Heart right ventricle (tissue), 16 donors: ENCODE measurements at regions not wholly inside any gene's neighbourhood (a gene's known extent, or its start where the extent isn't known, plus 50 kb on each side); places are given as distances from the start of the nearest gene placed in this dataset.

ENCODE experiments used
- ATAC-seq, 8 donors: fragments of 200-7000 bp; cut with Tn5 transposase; one replicate each; pipeline ENCODE4 v1.9.1; 2020; ENCODE audit warnings: mild to moderate bottlenecking in 8 of 8, moderate library complexity in 8 of 8, moderate number of reproducible peaks in 1 of 8
- DNase-seq, 2 donors: peaks; one replicate each; pipeline ENCODE4 v3.0.0-alpha.2; 2020
- H3K27ac ChIP-seq, 10 donors: fragments of 200-600 bp; sonication (generic) in 2 of 10; one replicate each; pipeline versions ENCODE4 v1.5.0 to v1.8.0; 2020 to 2022; ENCODE audit warnings: mild to moderate bottlenecking in 3 of 10
- H3K27me3 ChIP-seq, 7 donors: fragments of 200-600 bp; one replicate each; pipeline ENCODE4 v1.8.0; 2021 to 2022; ENCODE audit warnings: mild to moderate bottlenecking in 2 of 7
- H3K36me3 ChIP-seq, 9 donors: fragments of 200-600 bp; sonication (generic) in 1 of 9; one replicate each; pipeline versions ENCODE4 v1.5.0 to v1.8.0; 2020 to 2022; ENCODE audit warnings: mild to moderate bottlenecking in 2 of 9
- H3K4me1 ChIP-seq, 9 donors: fragments of 200-600 bp; sonication (generic) in 1 of 9; one replicate each; pipeline versions ENCODE4 v1.5.0 to v1.8.0; 2020 to 2022; ENCODE audit warnings: mild to moderate bottlenecking in 4 of 9
- H3K4me3 ChIP-seq, 10 donors: fragments of 200-600 bp; sonication (generic) in 2 of 10; one replicate each; pipeline versions ENCODE4 v1.5.0 to v1.8.0; 2020 to 2022; ENCODE audit warnings: mild to moderate bottlenecking in 7 of 10, moderate library complexity in 2 of 10
- H3K9me3 ChIP-seq, 11 donors: fragments of 200-600 bp in 10 of 11; sonication (generic) in 2 of 11; one replicate each; pipeline versions ENCODE4 v1.5.0 to v1.8.0; 2013 to 2022; ENCODE audit warnings: mild to moderate bottlenecking in 2 of 11, control low read depth in 1 of 11, moderate library complexity in 1 of 11
- WGBS, 2 donors: extraction: QIAGEN DNeasy Blood & Tissue Kit; methylation state at CpG; one replicate each; pipeline ENCODE4 v1.1.7; 2013; ENCODE audit warnings: inconsistent platforms in 1 of 2; 5-methylcytosine and 5-hydroxymethylcytosine counted together
- intact Hi-C, 10 donors: fragments of 100-400 bp; cut with DNase I; formaldehyde crosslinking; loops; one replicate each; pipeline versions ENCODE4 v1.11.1 to v1.14.2; 2022
- TF ChIP-seq, protein P1 (sequence below), 9 donors: fragments of 200-600 bp; sonication (generic) in 2 of 9; IDR thresholded peaks; one replicate each; pipeline versions ENCODE4 v1.5.0 to v1.8.0; 2021 to 2022; ENCODE audit warnings: antibody characterized with exemption in 9 of 9, mild to moderate bottlenecking in 5 of 9, moderate library complexity in 1 of 9
- donor health status: Arrhythmogenic right ventricular cardiomyopathy.
- donor health status: ischemic (EF 13 %, LVEDD 7.1; RV severe dilation, severe dysfunction).
- donor health status: healthy with polysubstance abuse.
- donor health status: DM: no; HTN: yes; CAD: no.
- donor health status: DM: no; HTN: no; CAD: no.
- donor health status: ischemic (EF 25% LVEDD 6.9; RV normal size, moderate dysfunction).
- donor health status: ischemic (EF 25% LVEDD 5.7; RV mildly dilated, moderate dysfunction).
- donor health status: healthy.
- donor health status: DM: yes; HTN: yes; CAD: no.
- donor health status: Ischemic cardiomyopathy.
- donor health status: ischemic (EF 35%, LVEDD 5.7; RV mildly dilated, moderate dysfunction).
- donor health status: nonischemic (EF 11% LVEDD 7.7; RV severe dilation, severe dysfunction).
- donor health status: DM: yes; HTN: yes; CAD: no.
- donor health status: PGD.
- donor health status: ischemic (EF 29% LVEDD 5.4; RV normal size, mild dysfunction).
- donor health status: nonischemic (EF 23%, LVEDD 6.1; RV moderate dilation, normal function).

- ATAC-seq (no peak), DNase-seq (no peak)
- Histone ChIP-seq H3K27ac (no peak overlapping the region), H3K27me3 (no peaks in the 10 kb centered on the region), H3K4me3 (no peak overlapping the region), H3K4me1 (no peaks in the 10 kb centered on the region), H3K36me3 (no peaks in the 10 kb centered on the region), H3K9me3 (no peaks in the 10 kb centered on the region)
- intact Hi-C loops, result no loop called here
- 89 to 93% methylated on average over 3 of the region's 3 CpGs for WGBS, 2 donors
- TF ChIP-seq, protein P1, sequence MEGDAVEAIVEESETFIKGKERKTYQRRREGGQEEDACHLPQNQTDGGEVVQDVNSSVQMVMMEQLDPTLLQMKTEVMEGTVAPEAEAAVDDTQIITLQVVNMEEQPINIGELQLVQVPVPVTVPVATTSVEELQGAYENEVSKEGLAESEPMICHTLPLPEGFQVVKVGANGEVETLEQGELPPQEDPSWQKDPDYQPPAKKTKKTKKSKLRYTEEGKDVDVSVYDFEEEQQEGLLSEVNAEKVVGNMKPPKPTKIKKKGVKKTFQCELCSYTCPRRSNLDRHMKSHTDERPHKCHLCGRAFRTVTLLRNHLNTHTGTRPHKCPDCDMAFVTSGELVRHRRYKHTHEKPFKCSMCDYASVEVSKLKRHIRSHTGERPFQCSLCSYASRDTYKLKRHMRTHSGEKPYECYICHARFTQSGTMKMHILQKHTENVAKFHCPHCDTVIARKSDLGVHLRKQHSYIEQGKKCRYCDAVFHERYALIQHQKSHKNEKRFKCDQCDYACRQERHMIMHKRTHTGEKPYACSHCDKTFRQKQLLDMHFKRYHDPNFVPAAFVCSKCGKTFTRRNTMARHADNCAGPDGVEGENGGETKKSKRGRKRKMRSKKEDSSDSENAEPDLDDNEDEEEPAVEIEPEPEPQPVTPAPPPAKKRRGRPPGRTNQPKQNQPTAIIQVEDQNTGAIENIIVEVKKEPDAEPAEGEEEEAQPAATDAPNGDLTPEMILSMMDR (IDR thresholded peaks at IDR 0.05), result no peak
Observed at GRCh38 chr21:14825514-14825974, 239.3 kb downstream of the NRIP1 start.

DNA sequence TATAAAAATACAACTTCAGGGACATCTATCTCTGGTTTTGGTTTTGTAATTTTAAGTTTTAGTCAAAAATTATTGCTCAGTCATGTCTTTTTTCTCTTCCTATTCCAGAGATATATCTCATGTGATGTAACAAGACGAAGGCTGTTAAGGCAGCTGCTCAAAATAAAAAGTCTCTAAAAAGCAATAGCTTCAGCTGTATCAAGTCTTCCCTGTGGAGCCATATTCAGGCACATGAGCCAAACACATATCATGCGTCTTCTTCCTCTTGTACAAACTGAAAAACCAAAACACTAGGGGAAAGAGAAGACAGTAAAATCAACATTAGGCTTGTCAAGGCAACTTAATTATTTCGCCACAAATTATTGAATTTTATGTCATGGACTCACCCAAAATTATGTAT, 240.7 kb downstream of the NRIP1 start:
- TF ChIP-seq, protein P1 (IDR thresholded peaks at IDR 0.05), result no peak
- no peak for DNase-seq

GRCh38 chr21:14817311-14817710, 247.5 kb downstream of the NRIP1 start:
- Histone ChIP-seq H3K9me3 (peaks cover 0 to 16% (median 5%) of the 10 kb centered on the region in 11 donors), H3K4me1 (no peaks in the 10 kb centered on the region), H3K27ac (no peak overlapping the region), H3K36me3 (no peaks in the 10 kb centered on the region), H3K4me3 (no peak overlapping the region), H3K27me3 (no peaks in the 10 kb centered on the region)
- intact Hi-C loops, result no loop called here
- DNase-seq, result no peak
- 49 to 53% methylated on average over 1 of the region's 1 CpG for WGBS, 2 donors
- TF ChIP-seq, protein P1 (IDR thresholded peaks at IDR 0.05), result no peak
- no peak for ATAC-seq

More for the DNA sequence above, 240.7 kb downstream of the NRIP1 start:
- intact Hi-C loops, result no loop called here
- no peak overlapping the region for H3K4me3 ChIP-seq
- no peaks in the 10 kb centered on the region for H3K36me3 ChIP-seq
- H3K9me3 ChIP-seq, result no peaks in the 10 kb centered on the region
- no peak overlapping the region for H3K27ac ChIP-seq
- H3K27me3 ChIP-seq, result no peaks in the 10 kb centered on the region
- 76 to 88% methylated on average over 3 of the region's 3 CpGs for WGBS, 2 donors
- no peak for ATAC-seq
- H3K4me1 ChIP-seq, result no peaks in the 10 kb centered on the region

- Histone ChIP-seq H3K27ac (no peak overlapping the region), H3K36me3 (no peaks in the 10 kb centered on the region), H3K27me3 (no peaks in the 10 kb centered on the region), H3K4me1 (no peaks in the 10 kb centered on the region), H3K9me3 (peaks cover 0 to 34% (median 7%) of the 10 kb centered on the region in 11 donors), H3K4me3 (no peak overlapping the region)
- WGBS, 2 donors, result 76 to 86% methylated on average over 3 of the region's 3 CpGs
- no peak for DNase-seq
- no peak for ATAC-seq
- TF ChIP-seq, protein P1 (IDR thresholded peaks at IDR 0.05), result no peak
- intact Hi-C loops, result no loop called here
Observed at GRCh38 chr21:14814991-14815390, 249.8 kb downstream of the NRIP1 start.
